ENCODE measurements at regions not wholly inside any gene's neighbourhood (a gene's known extent, or its start where the extent isn't known, plus 50 kb on each side); places are given as distances from the start of the nearest gene placed in this dataset.

GRCh38 chr14:30214461-30215090, 286.9 kb upstream of the PRKD1 start:
- peak; percentile 65 for TF ChIP-seq CTCF (conservative IDR thresholded peaks at IDR 0.05 in 1 of 2, IDR thresholded peaks at IDR 0.05 in 1 of 2; ENCODE audit: low read depth in 1 of 2, low read length in 2 of 2)
- TF ChIP-seq EZH2 (IDR thresholded peaks at IDR 0.05; ENCODE audit: low read length, missing control alignments) = no peak
